H1 (cell line): ENCODE measurements at regions not wholly inside any gene's neighbourhood (a gene's known extent, or its start where the extent isn't known, plus 50 kb on each side); places are given as distances from the start of the nearest gene placed in this dataset.

Experiments
- CTCF ChIA-PET: fragments of 300-600 bp; sonication (Branson Sonifier 250); formaldehyde crosslinking; loops from one replicate; lab custom pipeline; 2021; ENCODE audit not compliant: partially characterized antibody; lab: Charles Lee
- POLR2A ChIA-PET: fragments of 300-600 bp; sonication (Branson Sonifier 250); formaldehyde crosslinking; loops from one replicate; lab custom pipeline; 2021; ENCODE audit warnings: inconsistent platforms; ENCODE audit not compliant: partially characterized antibody; lab: Charles Lee
- DNase-seq, 2 experiments: peaks; one replicate each; pipeline versions ENCODE4 v3.0.0 to v3.0.0-alpha.2; 2010 to 2022; ENCODE audit warnings: low spot score in 2 of 2, low read depth in 1 of 2, mixed read lengths in 1 of 2
- FAIRE-seq: peaks from 2 replicates; lab custom pipeline; 2011; peaks lifted over from hg19 to GRCh38; lab: Jason Lieb, UNC
- H2AFZ ChIP-seq: 2 replicates; pipeline ENCODE4 v1.8.1; 2012; ENCODE audit warnings: low read length, inconsistent platforms
- H2AK5ac ChIP-seq: 2 replicates; pipeline ENCODE4 v1.6.1; 2013; ENCODE audit warnings: low read depth, low read length
- H2BK120ac ChIP-seq: replicated peaks from 2 replicates; pipeline ENCODE3; 2013; ENCODE audit warnings: low read depth, low read length, inconsistent platforms
- H2BK12ac ChIP-seq: 2 replicates; pipeline ENCODE4 v1.6.1; 2013; ENCODE audit warnings: low read depth, low read length
- H2BK15ac ChIP-seq: 2 replicates; pipeline ENCODE4 v1.6.1; 2013; ENCODE audit warnings: low read length
- H2BK20ac ChIP-seq: 2 replicates; pipeline ENCODE4 v1.6.1; 2013; ENCODE audit warnings: low read length
- H2BK5ac ChIP-seq: 2 replicates; pipeline ENCODE4 v1.6.1; 2013; ENCODE audit warnings: low read depth, low read length
- H3K14ac ChIP-seq: 2 replicates; pipeline ENCODE4 v1.6.1; 2013; ENCODE audit warnings: inconsistent platforms; ENCODE audit not compliant: insufficient read length
- H3K18ac ChIP-seq: 2 replicates; pipeline ENCODE4 v1.6.1; 2013; ENCODE audit warnings: low read length; ENCODE audit errors: extremely low read depth
- H3K23ac ChIP-seq: 2 replicates; pipeline ENCODE4 v1.6.1; 2013; ENCODE audit warnings: inconsistent platforms; ENCODE audit not compliant: insufficient read length
- H3K23me2 ChIP-seq: 2 replicates; pipeline ENCODE4 v1.6.1; 2013; ENCODE audit warnings: low read depth, low read length
- H3K27ac ChIP-seq: 2 replicates; pipeline ENCODE4 v1.6.1; 2011; ENCODE audit warnings: low read depth, low read length, inconsistent platforms
- H3K27me3 ChIP-seq, 4 experiments: replicated peaks in 1 of 4; 1 replicate in 1 of 4; 2 replicates in 3 of 4; pipeline versions ENCODE4 v1.6.1 to v1.8.1; 2011 to 2013; ENCODE audit warnings: low read length in 3 of 4, mild to moderate bottlenecking in 3 of 4, inconsistent platforms in 2 of 4, mixed read lengths in 2 of 4, moderate library complexity in 1 of 4; ENCODE audit not compliant: control insufficient read depth in 3 of 4, insufficient read depth in 3 of 4; ENCODE audit errors: extremely low read depth in 1 of 4
- H3K36me3 ChIP-seq, 4 experiments: 2 replicates each; pipeline versions ENCODE4 v1.6.1 to v1.8.1; 2011 to 2013; ENCODE audit warnings: mild to moderate bottlenecking in 4 of 4, low read length in 3 of 4, moderate library complexity in 2 of 4, control low read depth in 1 of 4, inconsistent platforms in 1 of 4; ENCODE audit not compliant: insufficient read depth in 4 of 4, control insufficient read depth in 2 of 4
- H3K4ac ChIP-seq: replicated peaks from 2 replicates; pipeline ENCODE3; 2013; ENCODE audit warnings: low read length, low read depth, mixed read lengths, inconsistent platforms; ENCODE audit not compliant: insufficient read length
- H3K4me1 ChIP-seq, 4 experiments: replicated peaks in 1 of 4; 1 replicate in 1 of 4; 2 replicates in 3 of 4; pipeline versions ENCODE4 v1.6.1 to v1.8.1; 2011 to 2013; ENCODE audit warnings: low read length in 3 of 4, inconsistent platforms in 2 of 4, mixed read lengths in 1 of 4; ENCODE audit not compliant: insufficient read depth in 4 of 4, control insufficient read depth in 3 of 4
- H3K4me2 ChIP-seq, 2 experiments: 2 replicates each; pipeline versions ENCODE4 v1.6.1 to v1.8.1; 2011 to 2013; ENCODE audit warnings: low read depth in 2 of 2, low read length in 2 of 2, control low read depth in 1 of 2, inconsistent platforms in 1 of 2, mild to moderate bottlenecking in 1 of 2; ENCODE audit not compliant: insufficient read depth in 1 of 2
- H3K4me3 ChIP-seq, 4 experiments: fragments of 200-600, 300-600 bp in 1 of 4; sonication (generic), shearing (Covaris generic), sonication (Bioruptor Twin) in 1 of 4; 2 replicates each; pipeline versions ENCODE4 v1.5.1 to v1.8.1; 2011 to 2016; ENCODE audit warnings: low read length in 4 of 4, low read depth in 3 of 4, control low read depth in 2 of 4, inconsistent platforms in 2 of 4, mild to moderate bottlenecking in 2 of 4, mixed read lengths in 1 of 4, moderate library complexity in 1 of 4; ENCODE audit not compliant: insufficient read depth in 2 of 4; ENCODE audit errors: extremely low read depth in 1 of 4
- H3K56ac ChIP-seq: replicated peaks from 2 replicates; pipeline ENCODE3; 2013; ENCODE audit warnings: low read depth, mild to moderate bottlenecking, mixed read lengths, low read length, inconsistent platforms; ENCODE audit not compliant: insufficient read length
- H3K79me1 ChIP-seq: 2 replicates; pipeline ENCODE4 v1.6.1; 2013; ENCODE audit warnings: low read depth, low read length, control low read depth
- H3K79me2 ChIP-seq, 2 experiments: 2 replicates each; pipeline versions ENCODE4 v1.6.1 to v1.8.1; 2012 to 2013; ENCODE audit warnings: low read length in 2 of 2, mild to moderate bottlenecking in 2 of 2, inconsistent platforms in 1 of 2; ENCODE audit not compliant: insufficient read depth in 2 of 2, control insufficient read depth in 1 of 2
- H3K9ac ChIP-seq, 4 experiments: replicated peaks in 1 of 4; 1 replicate in 1 of 4; 2 replicates in 3 of 4; pipeline versions ENCODE4 v1.6.1 to v1.8.1; 2011 to 2013; ENCODE audit warnings: low read depth in 3 of 4, low read length in 3 of 4, control low read depth in 2 of 4, mild to moderate bottlenecking in 2 of 4, moderate library complexity in 2 of 4, inconsistent platforms in 1 of 4; ENCODE audit errors: extremely low read depth in 1 of 4
- H3K9me3 ChIP-seq, 2 experiments: 2 replicates each; pipeline versions ENCODE4 v1.6.1 to v1.8.1; 2012 to 2013; ENCODE audit warnings: mild to moderate bottlenecking in 2 of 2, moderate library complexity in 2 of 2, control low read depth in 1 of 2, inconsistent platforms in 1 of 2, low read depth in 1 of 2, low read length in 1 of 2, mixed read lengths in 1 of 2; ENCODE audit not compliant: insufficient read depth in 2 of 2
- H4K20me1 ChIP-seq, 2 experiments: replicated peaks in 1 of 2; 2 replicates each; pipeline versions ENCODE3 to v1.8.1; 2011 to 2013; ENCODE audit warnings: inconsistent platforms in 2 of 2, low read length in 2 of 2, mild to moderate bottlenecking in 1 of 2; ENCODE audit not compliant: insufficient read depth in 2 of 2, control insufficient read depth in 1 of 2
- H4K5ac ChIP-seq: 2 replicates; pipeline ENCODE4 v1.6.1; 2013; ENCODE audit warnings: low read length, low read depth, mixed read lengths, inconsistent platforms; ENCODE audit not compliant: insufficient read length
- H4K8ac ChIP-seq: 2 replicates; pipeline ENCODE4 v1.8.0; 2013; ENCODE audit warnings: mild to moderate bottlenecking, moderate library complexity, low read length, inconsistent platforms; ENCODE audit not compliant: insufficient read depth; ENCODE audit errors: extremely low read depth
- H4K91ac ChIP-seq: replicated peaks from 2 replicates; pipeline ENCODE3; 2013; ENCODE audit warnings: low read length, mixed read lengths, inconsistent platforms; ENCODE audit not compliant: insufficient read length
- CBX8 ChIP-seq: fragments of 300-800, 300-1000 bp; sonication (generic); IDR thresholded peaks from 2 replicates; pipeline ENCODE4 v1.7.1; 2016; ENCODE audit warnings: low read depth, low read length, borderline replicate concordance
- EP300 ChIP-seq, 2 experiments: IDR thresholded peaks; 1 replicate in 1 of 2; 2 replicates in 1 of 2; pipeline ENCODE4 v1.6.1; 2011 to 2012; ENCODE audit warnings: low read depth in 2 of 2, low read length in 2 of 2, mild to moderate bottlenecking in 2 of 2, borderline replicate concordance in 1 of 2, inconsistent platforms in 1 of 2, moderate library complexity in 1 of 2
- EZH2 ChIP-seq: fragments of 200-600 bp; sonication (generic); IDR thresholded peaks from 2 replicates; pipeline ENCODE4 v1.7.1; 2012; ENCODE audit warnings: low read depth, mild to moderate bottlenecking, moderate library complexity, low read length, inconsistent platforms; ENCODE audit not compliant: severe bottlenecking
- JUND ChIP-seq: IDR thresholded peaks from 2 replicates; pipeline ENCODE4 v1.6.1; 2011; ENCODE audit warnings: mild to moderate bottlenecking, improper control_type of control experiment, low read length
- MAFK ChIP-seq: IDR thresholded peaks from 2 replicates; pipeline ENCODE4 v1.6.1; 2012; ENCODE audit warnings: low read depth, mild to moderate bottlenecking, improper control_type of control experiment, low read length
- POLR2A ChIP-seq, 2 experiments: IDR thresholded peaks; 1 replicate in 1 of 2; 2 replicates in 1 of 2; pipeline ENCODE4 v1.6.1; 2011; ENCODE audit warnings: low read depth in 2 of 2, low read length in 2 of 2, mild to moderate bottlenecking in 2 of 2; ENCODE audit errors: control extremely low read depth in 1 of 2
- POLR2AphosphoS5 ChIP-seq: IDR thresholded peaks from 2 replicates; pipeline ENCODE4 v1.6.1; 2011; ENCODE audit warnings: low read depth, low read length
- POU5F1 ChIP-seq: IDR thresholded peaks from 2 replicates; pipeline ENCODE4 v1.6.1; 2011; ENCODE audit warnings: low read depth, mild to moderate bottlenecking, low read length, moderate library complexity
- TBP ChIP-seq: IDR thresholded peaks from 2 replicates; pipeline ENCODE4 v1.6.1; 2011; ENCODE audit warnings: low read depth, low read length, improper control_type of control experiment
- YY1 ChIP-seq: IDR thresholded peaks from 2 replicates; pipeline ENCODE4 v1.6.1; 2011; ENCODE audit warnings: low read depth, mild to moderate bottlenecking, low read length
- WGBS, 2 experiments: shearing (Covaris generic) in 1 of 2; methylation state at CpG; one replicate each; pipeline versions ENCODE4 v1.1.6 to v1.1.7; 2013 to 2015; ENCODE audit warnings: low lambda C conversion rate in 2 of 2, mixed read lengths in 2 of 2, inconsistent platforms in 1 of 2, low coverage in 1 of 2, missing lambda C conversion rate in 1 of 2; ENCODE audit not compliant: insufficient replicate concordance in 2 of 2, insufficient coverage in 1 of 2, insufficient read length in 1 of 2; ENCODE audit errors: extremely low coverage in 1 of 2, missing lambda C conversion rate in 1 of 2; 5-methylcytosine and 5-hydroxymethylcytosine counted together
- TF ChIP-seq, protein P1 (sequence below): IDR thresholded peaks from 2 replicates; pipeline ENCODE4 v1.6.1; 2011; ENCODE audit warnings: low read length, improper control_type of control experiment

DNA sequence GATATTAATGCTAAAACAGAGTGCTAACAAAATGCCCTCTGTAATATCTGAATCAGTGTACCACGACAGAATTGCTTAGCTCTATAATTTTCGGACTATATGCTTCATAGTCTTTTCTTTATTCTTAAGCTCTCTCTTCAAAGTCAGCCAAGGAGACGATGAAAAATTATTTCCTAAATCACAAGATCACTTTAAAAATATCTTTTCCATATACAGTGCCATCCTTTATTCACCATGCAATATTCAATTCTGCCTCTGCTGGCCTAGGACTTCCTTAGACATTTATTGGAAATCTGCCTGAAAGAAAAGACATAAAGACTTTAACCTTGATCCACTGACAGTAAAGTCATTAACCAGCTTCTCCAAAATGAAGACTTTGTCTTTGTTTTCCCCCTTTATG is 238.9 kb upstream of the BTG1 start:
- H2BK20ac ChIP-seq: no peak overlapping the region
- DNase-seq (no peak), FAIRE-seq (no peak)
- H3K4ac ChIP-seq: no peak overlapping the region
- H2AFZ ChIP-seq: no peak overlapping the region
- no peak overlapping the region for H3K56ac ChIP-seq
- no peaks in the 10 kb centered on the region for H3K79me1 ChIP-seq
- H3K9me3 ChIP-seq: no peaks in the 10 kb centered on the region
- no peaks in the 10 kb centered on the region for H3K27me3 ChIP-seq
- H2BK15ac ChIP-seq: no peak overlapping the region
- H3K4me2 ChIP-seq: no peak overlapping the region
- no peak overlapping the region for H3K18ac ChIP-seq
- 87% methylated on average over 3 of the region's 3 CpGs; no CpG with 5 or more reads in 1 of the 2 experiments for WGBS, 2 experiments
- no peak overlapping the region for H4K8ac ChIP-seq
- H3K27ac ChIP-seq: no peak overlapping the region
- H4K91ac ChIP-seq: no peak overlapping the region
- H3K9ac ChIP-seq: no peak overlapping the region
- H2BK120ac ChIP-seq: no peak overlapping the region
- H2AK5ac ChIP-seq: no peak overlapping the region
- no peaks in the 10 kb centered on the region for H3K79me2 ChIP-seq
- peaks cover 0 to 4% (median 1%) of the 10 kb centered on the region in 4 experiments; a peak in 2 of 7 replicates for H3K4me1 ChIP-seq
- H4K5ac ChIP-seq: no peak overlapping the region
- H2BK12ac ChIP-seq: no peak overlapping the region
- H3K36me3 ChIP-seq: no peaks in the 10 kb centered on the region
- no peak overlapping the region for H3K23ac ChIP-seq
- H2BK5ac ChIP-seq: no peak overlapping the region
- POLR2A ChIA-PET: no interaction called here
- CTCF ChIA-PET: interaction anchor here (1.4 kb wide), 1 partner anchor 128 kb away, joined by 3 read pairs; no protein-coding TSS in a partner anchor
- no peak overlapping the region for H3K14ac ChIP-seq
- TF ChIP-seq POU5F1 (no peak), POLR2A (IDR thresholded peaks at IDR 0.05; ENCODE audit: control extremely low read depth in 1 of 2, low read depth in 2 of 2, low read length in 2 of 2) (no peak), EZH2 (no peak), EP300 (IDR thresholded peaks at IDR 0.05; ENCODE audit: borderline replicate concordance in 1 of 2, low read depth in 2 of 2, low read length in 2 of 2) (no peak), MAFK (no peak), TBP (no peak), POLR2AphosphoS5 (no peak), JUND (no peak), YY1 (no peak), CBX8 (no peak)
- TF ChIP-seq, protein P1, sequence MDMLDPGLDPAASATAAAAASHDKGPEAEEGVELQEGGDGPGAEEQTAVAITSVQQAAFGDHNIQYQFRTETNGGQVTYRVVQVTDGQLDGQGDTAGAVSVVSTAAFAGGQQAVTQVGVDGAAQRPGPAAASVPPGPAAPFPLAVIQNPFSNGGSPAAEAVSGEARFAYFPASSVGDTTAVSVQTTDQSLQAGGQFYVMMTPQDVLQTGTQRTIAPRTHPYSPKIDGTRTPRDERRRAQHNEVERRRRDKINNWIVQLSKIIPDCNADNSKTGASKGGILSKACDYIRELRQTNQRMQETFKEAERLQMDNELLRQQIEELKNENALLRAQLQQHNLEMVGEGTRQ: no peak
- H4K20me1 ChIP-seq: no peaks in the 10 kb centered on the region
- no peak overlapping the region for H3K4me3 ChIP-seq
- H3K23me2 ChIP-seq: no peaks in the 10 kb centered on the region
